ENCODE measurements at regions not wholly inside any gene's neighbourhood (a gene's known extent, or its start where the extent isn't known, plus 50 kb on each side); places are given as distances from the start of the nearest gene placed in this dataset.

- no peak overlapping the region for H3K4me3 Mint-ChIP-seq
- H3K4me1 Mint-ChIP-seq (ENCODE audit: low read depth), result no peaks in the 10 kb centered on the region
- no peaks in the 10 kb centered on the region for H3K36me3 Mint-ChIP-seq (ENCODE audit: low read depth)
- H3K27me3 Mint-ChIP-seq (ENCODE audit: insufficient read depth), result peaks cover 1% of the 10 kb centered on the region; the same call in 1 of the 2 replicates
- no peak overlapping the region for H3K27ac Mint-ChIP-seq
- TF ChIP-seq CTCF (IDR thresholded peaks at IDR 0.05), result no peak
- no peak for DNase-seq
- peaks cover 13% of the 10 kb centered on the region for H3K9me3 Mint-ChIP-seq
Measured at GRCh38 chr20:39795401-39796272, 833.5 kb downstream of the DHX35 start.

- no peaks in the 10 kb centered on the region for H3K36me3 Mint-ChIP-seq (ENCODE audit: low read depth)
- no peak for DNase-seq
- H3K27ac Mint-ChIP-seq, result no peak overlapping the region
- H3K4me3 Mint-ChIP-seq, result no peak overlapping the region
- TF ChIP-seq CTCF (IDR thresholded peaks at IDR 0.05), result no peak
- H3K4me1 Mint-ChIP-seq (ENCODE audit: low read depth), result no peaks in the 10 kb centered on the region
- peaks cover 11% of the 10 kb centered on the region for H3K9me3 Mint-ChIP-seq
- H3K27me3 Mint-ChIP-seq (ENCODE audit: insufficient read depth), result no peaks in the 10 kb centered on the region
Measured at GRCh38 chr20:39792334-39792733, 830.2 kb downstream of the DHX35 start.

GRCh38 chr20:39789411-39789810, 827.3 kb downstream of the DHX35 start:
- Mint-ChIP-seq H3K4me3 (no peak overlapping the region), H3K9me3 (peaks cover 18% of the 10 kb centered on the region), H3K36me3 (ENCODE audit: low read depth) (no peaks in the 10 kb centered on the region), H3K4me1 (ENCODE audit: low read depth) (no peaks in the 10 kb centered on the region), H3K27ac (no peak overlapping the region), H3K27me3 (ENCODE audit: insufficient read depth) (no peaks in the 10 kb centered on the region)
- no peak for DNase-seq
- no peak for TF ChIP-seq CTCF (IDR thresholded peaks at IDR 0.05)

- H3K4me3 Mint-ChIP-seq, result no peak overlapping the region
- H3K36me3 Mint-ChIP-seq (ENCODE audit: low read depth), result no peaks in the 10 kb centered on the region
- no peak overlapping the region for H3K27ac Mint-ChIP-seq
- TF ChIP-seq CTCF (IDR thresholded peaks at IDR 0.05), result no peak
- H3K27me3 Mint-ChIP-seq (ENCODE audit: insufficient read depth), result no peaks in the 10 kb centered on the region
- H3K4me1 Mint-ChIP-seq (ENCODE audit: low read depth), result no peaks in the 10 kb centered on the region
- peaks cover 36% of the 10 kb centered on the region for H3K9me3 Mint-ChIP-seq
- DNase-seq, result no peak
Measured at GRCh38 chr20:39785252-39785917, 823.2 kb downstream of the DHX35 start.

- Mint-ChIP-seq H3K27me3 (ENCODE audit: insufficient read depth) (no peaks in the 10 kb centered on the region), H3K4me1 (ENCODE audit: low read depth) (no peaks in the 10 kb centered on the region), H3K9me3 (peaks cover 33% of the 10 kb centered on the region), H3K4me3 (no peak overlapping the region), H3K36me3 (ENCODE audit: low read depth) (no peaks in the 10 kb centered on the region), H3K27ac (no peak overlapping the region)
- no peak for TF ChIP-seq CTCF (IDR thresholded peaks at IDR 0.05)
- DNase-seq, result no peak
Measured at GRCh38 chr20:39784693-39785092, 822.5 kb downstream of the DHX35 start.
